Natural killer cell (primary cell): ENCODE measurements at regions not wholly inside any gene's neighbourhood (a gene's known extent, or its start where the extent isn't known, plus 50 kb on each side); places are given as distances from the start of the nearest gene placed in this dataset.

Experiments used
- ATAC-seq, 3 donors: fragments of 150-1000 bp in 2 of 3; fragments of 200-7000 bp in 1 of 3; cut with Tn5 transposase; 1 replicate in 1 of 3; 2 replicates in 2 of 3; pipeline ENCODE4 v1.10.0; 2021; ENCODE audit warnings: mild to moderate bottlenecking in 2 of 3, moderate library complexity in 2 of 3
- DNase-seq, 2 donors: peaks; one replicate each; pipeline versions ENCODE4 v3.0.0 to v3.0.0-alpha.2; 2013 to 2021; ENCODE audit warnings: mixed read lengths in 1 of 2
- H3K27ac ChIP-seq: one replicate; pipeline ENCODE4 v1.5.1; 2013; ENCODE audit warnings: mild to moderate bottlenecking, low read length
- H3K27me3 ChIP-seq: one replicate; pipeline ENCODE4 v1.6.1; 2013; ENCODE audit warnings: low read length; ENCODE audit not compliant: control insufficient read depth, insufficient read depth
- H3K36me3 ChIP-seq: one replicate; pipeline ENCODE4 v1.6.1; 2013; ENCODE audit warnings: low read length; ENCODE audit not compliant: control insufficient read depth, insufficient read depth
- H3K4me1 ChIP-seq: one replicate; pipeline ENCODE4 v1.6.1; 2013; ENCODE audit warnings: low read length; ENCODE audit not compliant: control insufficient read depth, insufficient read depth
- H3K4me3 ChIP-seq: one replicate; pipeline ENCODE4 v1.5.1; 2013; ENCODE audit warnings: low read length
- H3K9me3 ChIP-seq: one replicate; pipeline ENCODE4 v1.6.1; 2013; ENCODE audit warnings: low read length; ENCODE audit not compliant: control insufficient read depth, insufficient read depth
- H3K27ac Mint-ChIP-seq, 2 donors: one replicate each; pipeline ENCODE4 v1.8.0; 2022; ENCODE audit warnings: mild to moderate bottlenecking in 2 of 2, mixed read lengths in 2 of 2, moderate library complexity in 1 of 2
- H3K27me3 Mint-ChIP-seq, 2 donors: one replicate each; pipeline ENCODE4 v1.8.0; 2022; ENCODE audit warnings: low read depth in 2 of 2, mixed read lengths in 2 of 2
- H3K36me3 Mint-ChIP-seq: one replicate; pipeline ENCODE4 v1.8.0; 2022; ENCODE audit warnings: mixed read lengths
- H3K4me1 Mint-ChIP-seq, 2 donors: one replicate each; pipeline ENCODE4 v1.8.0; 2022; ENCODE audit warnings: mixed read lengths in 2 of 2
- H3K4me3 Mint-ChIP-seq: one replicate; pipeline ENCODE4 v1.8.0; 2022; ENCODE audit warnings: mild to moderate bottlenecking, moderate library complexity, mixed read lengths
- H3K9me3 Mint-ChIP-seq, 2 donors: one replicate each; pipeline ENCODE4 v1.8.0; 2022; ENCODE audit warnings: mixed read lengths in 2 of 2
- CTCF ChIP-seq: fragments of 200-600 bp; IDR thresholded peaks from one replicate; pipeline ENCODE4 v1.8.0; 2022; ENCODE audit warnings: antibody characterized with exemption
- WGBS: methylation state at CpG from one replicate; pipeline ENCODE4 v1.1.7; 2013; ENCODE audit warnings: missing lambda C conversion rate; ENCODE audit not compliant: insufficient coverage; 5-methylcytosine and 5-hydroxymethylcytosine counted together
- intact Hi-C: fragments of 100-400 bp; cut with micrococcal nuclease; formaldehyde crosslinking; loops from one replicate; pipeline ENCODE4 v1.14.2; 2022

GRCh38 chr4:131632877-131633276 is 1516.2 kb upstream of the PCDH10 start:
- Histone ChIP-seq H3K27ac (no peak overlapping the region), H3K9me3 (peaks cover 27% of the 10 kb centered on the region), H3K4me1 (no peaks in the 10 kb centered on the region), H3K36me3 (no peaks in the 10 kb centered on the region), H3K4me3 (no peak overlapping the region), H3K27me3 (no peaks in the 10 kb centered on the region)
- no peak for TF ChIP-seq CTCF
- intact Hi-C loops: no loop called here
- Mint-ChIP-seq H3K4me1 (no peaks in the 10 kb centered on the region), H3K9me3 (peaks cover 8 to 18% of the 10 kb centered on the region in 2 donors), H3K27me3 (no peaks in the 10 kb centered on the region), H3K27ac (no peak overlapping the region), H3K36me3 (peaks cover 28% of the 10 kb centered on the region), H3K4me3 (no peak overlapping the region)
- DNase-seq (no peak), ATAC-seq (no peak)

- H3K27ac Mint-ChIP-seq: no peak overlapping the region
- no peaks in the 10 kb centered on the region for H3K27me3 ChIP-seq
- H3K27ac ChIP-seq: no peak overlapping the region
- H3K4me1 Mint-ChIP-seq: no peaks in the 10 kb centered on the region
- no peaks in the 10 kb centered on the region for H3K4me1 ChIP-seq
- no peak overlapping the region for H3K4me3 ChIP-seq
- intact Hi-C loops: no loop called here
- no peak overlapping the region for H3K4me3 Mint-ChIP-seq
- H3K36me3 Mint-ChIP-seq: peaks cover 41% of the 10 kb centered on the region
- peaks cover 16 to 22% of the 10 kb centered on the region in 2 donors for H3K9me3 Mint-ChIP-seq
- no peak for TF ChIP-seq CTCF
- H3K36me3 ChIP-seq: no peaks in the 10 kb centered on the region
- no peaks in the 10 kb centered on the region for H3K27me3 Mint-ChIP-seq
- no peak for ATAC-seq
- peaks cover 27% of the 10 kb centered on the region for H3K9me3 ChIP-seq
- DNase-seq: no peak
These were observed 1513.9 kb upstream of the PCDH10 start for GRCh38 chr4:131635191-131635590.

- H3K4me1 Mint-ChIP-seq: no peaks in the 10 kb centered on the region
- no peak overlapping the region for H3K27ac Mint-ChIP-seq
- ATAC-seq (no peak), DNase-seq (no peak)
- intact Hi-C loops: no loop called here
- Histone ChIP-seq H3K4me1 (no peaks in the 10 kb centered on the region), H3K4me3 (no peak overlapping the region), H3K9me3 (peaks cover 16% of the 10 kb centered on the region), H3K27me3 (no peaks in the 10 kb centered on the region), H3K27ac (no peak overlapping the region), H3K36me3 (no peaks in the 10 kb centered on the region)
- H3K36me3 Mint-ChIP-seq: peaks cover 46% of the 10 kb centered on the region
- H3K4me3 Mint-ChIP-seq: no peak overlapping the region
- no peak for TF ChIP-seq CTCF
- 100% methylated on average over 1 of the region's 2 CpGs for WGBS
- H3K9me3 Mint-ChIP-seq: peaks cover 21 to 25% of the 10 kb centered on the region in 2 donors
- no peaks in the 10 kb centered on the region for H3K27me3 Mint-ChIP-seq
These were observed 1510.3 kb upstream of the PCDH10 start for GRCh38 chr4:131638781-131639180.

- Mint-ChIP-seq H3K27ac (no peak overlapping the region), H3K9me3 (peaks cover 11 to 13% of the 10 kb centered on the region in 2 donors), H3K4me1 (no peaks in the 10 kb centered on the region), H3K4me3 (no peak overlapping the region), H3K27me3 (no peaks in the 10 kb centered on the region), H3K36me3 (peaks cover 19% of the 10 kb centered on the region)
- Histone ChIP-seq H3K36me3 (no peaks in the 10 kb centered on the region), H3K9me3 (no peaks in the 10 kb centered on the region), H3K4me3 (no peak overlapping the region), H3K27ac (no peak overlapping the region), H3K27me3 (no peaks in the 10 kb centered on the region), H3K4me1 (no peaks in the 10 kb centered on the region)
- DNase-seq (no peak), ATAC-seq (no peak)
- no peak for TF ChIP-seq CTCF
- WGBS: 100% methylated on average over 1 of the region's 1 CpG
- intact Hi-C loops: no loop called here
These were observed 1504.5 kb upstream of the PCDH10 start for GRCh38 chr4:131644619-131645018.
